Midbrain (tissue), 1 donor: ENCODE measurements at regions not wholly inside any gene's neighbourhood (a gene's known extent, or its start where the extent isn't known, plus 50 kb on each side); places are given as distances from the start of the nearest gene placed in this dataset.

ENCODE experiments used
- DNase-seq: peaks from one replicate; lab custom pipeline; 2025; lab: John Stamatoyannopoulos, UW

DNA sequence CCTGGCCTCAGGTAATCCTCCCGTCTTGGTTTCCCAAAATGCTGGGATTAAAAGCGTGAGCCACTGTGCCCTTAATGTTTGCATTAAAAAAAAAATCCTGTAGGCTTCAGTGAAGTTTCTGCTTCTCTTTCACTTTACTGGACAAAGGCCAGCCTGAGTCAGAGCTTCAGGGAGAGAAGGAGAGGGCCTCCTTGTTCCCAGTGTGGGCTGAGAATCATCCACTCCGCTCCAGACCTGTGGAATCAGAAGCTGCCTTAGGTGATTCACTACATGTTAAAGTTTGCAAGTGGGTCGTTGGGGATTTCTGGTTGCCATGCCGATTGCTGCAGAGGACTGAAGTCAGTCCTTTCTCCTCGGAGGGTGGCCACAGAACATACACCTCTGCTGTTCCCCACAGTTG is 113.3 kb upstream of the EEF1E1 start:
- peak; percentile 2 for DNase-seq

DNA sequence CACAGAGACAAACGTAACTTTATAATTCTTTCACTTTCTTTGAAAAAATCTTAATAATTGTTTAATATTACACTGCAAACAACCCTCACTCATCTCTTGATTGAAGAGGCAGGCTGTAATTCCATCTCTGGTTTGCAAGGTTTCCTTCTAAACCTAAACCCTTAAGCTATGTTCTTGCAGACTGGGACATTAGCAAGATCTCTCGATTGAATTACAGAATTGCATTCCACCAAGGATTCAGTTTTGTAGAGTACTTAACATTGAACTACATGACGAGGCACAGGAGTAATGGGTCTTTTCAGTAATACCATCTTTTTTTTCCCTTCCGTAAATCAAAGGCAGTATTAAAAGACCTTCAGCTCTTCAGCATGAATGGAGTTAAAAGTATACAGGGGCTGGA is 111.6 kb upstream of the EEF1E1 start:
- DNase-seq, result no peak

DNA sequence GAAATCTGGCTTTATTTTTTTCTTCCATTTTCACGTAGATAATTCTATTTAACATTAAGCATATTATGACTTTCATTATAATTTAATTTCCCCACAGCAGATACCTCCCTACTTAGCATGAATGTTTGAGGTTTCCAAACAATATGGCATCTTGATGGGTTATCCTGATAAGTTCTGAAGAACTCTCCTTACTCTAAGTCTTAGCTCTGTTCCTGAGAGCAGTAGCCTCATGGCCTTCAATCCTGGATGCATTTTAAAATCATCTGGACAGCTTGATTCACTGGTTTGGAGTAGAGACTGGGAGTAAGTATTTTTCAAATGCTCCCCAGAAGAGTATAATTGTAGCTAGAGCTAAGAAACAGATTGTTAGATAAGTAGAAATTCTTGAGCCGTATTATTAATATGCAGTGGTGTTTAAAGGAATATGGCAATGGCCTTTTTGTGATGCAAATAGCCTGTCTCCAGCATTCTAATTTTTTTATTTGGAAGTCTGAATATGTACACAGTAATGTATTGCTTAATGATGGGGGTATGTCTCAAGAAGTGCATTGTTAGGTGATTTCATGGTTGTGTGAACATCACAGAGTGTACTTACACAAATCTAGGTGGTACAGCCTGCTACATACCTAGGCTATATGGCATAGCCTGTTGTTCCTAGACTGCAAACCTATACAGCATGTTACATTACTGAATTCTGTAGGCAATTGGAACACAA is 110.5 kb upstream of the EEF1E1 start:
- DNase-seq, result no peak

DNA sequence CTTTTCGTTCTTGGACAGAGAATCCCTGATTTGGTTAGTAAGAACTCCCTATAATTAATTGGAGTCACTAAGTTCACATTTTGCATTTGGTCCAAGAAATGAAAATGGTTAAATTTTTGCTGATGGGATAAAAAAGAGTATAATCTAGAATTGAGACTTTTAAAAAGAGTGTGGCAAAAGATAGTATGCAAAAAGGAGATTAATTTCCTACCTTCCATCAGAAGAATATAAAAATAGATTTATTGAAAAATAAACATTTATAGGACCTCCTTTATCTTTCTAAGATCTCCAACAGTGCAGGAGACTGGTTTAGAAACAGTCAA is 105.5 kb upstream of the EEF1E1 start:
- no peak for DNase-seq

DNA sequence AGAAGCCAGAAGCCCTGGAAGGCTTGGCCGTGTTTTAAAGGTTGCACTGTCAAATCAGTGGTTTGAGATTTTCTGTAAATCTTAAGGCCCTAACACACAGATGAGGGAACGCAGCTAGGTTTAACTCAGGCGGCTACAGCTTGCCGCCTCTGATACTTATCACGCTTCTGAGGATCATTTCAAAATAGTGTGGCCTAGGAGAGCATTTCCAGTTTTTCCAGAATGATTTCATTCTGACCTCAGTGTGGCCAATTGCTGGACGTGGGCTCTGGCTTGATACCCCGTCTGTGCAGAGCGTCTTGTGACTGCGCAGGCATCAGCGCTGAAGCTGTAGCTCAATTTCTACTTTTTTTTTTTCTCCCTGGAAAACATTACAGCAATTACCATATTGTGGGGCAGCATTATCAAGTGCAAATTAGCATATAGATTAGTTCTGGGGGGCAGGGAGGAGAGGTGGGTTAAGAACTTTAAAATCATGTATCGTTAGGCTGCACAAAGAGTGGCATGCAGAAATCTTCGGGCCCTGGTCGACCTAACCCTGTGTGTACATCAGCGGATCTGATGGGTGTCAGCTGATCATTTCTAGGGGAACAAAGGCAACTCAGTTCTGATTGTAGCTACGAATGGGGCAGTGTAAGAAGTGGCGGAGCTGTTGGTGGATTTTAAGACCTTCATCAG is 105.0 kb upstream of the EEF1E1 start:
- DNase-seq, result peak; percentile 1

DNA sequence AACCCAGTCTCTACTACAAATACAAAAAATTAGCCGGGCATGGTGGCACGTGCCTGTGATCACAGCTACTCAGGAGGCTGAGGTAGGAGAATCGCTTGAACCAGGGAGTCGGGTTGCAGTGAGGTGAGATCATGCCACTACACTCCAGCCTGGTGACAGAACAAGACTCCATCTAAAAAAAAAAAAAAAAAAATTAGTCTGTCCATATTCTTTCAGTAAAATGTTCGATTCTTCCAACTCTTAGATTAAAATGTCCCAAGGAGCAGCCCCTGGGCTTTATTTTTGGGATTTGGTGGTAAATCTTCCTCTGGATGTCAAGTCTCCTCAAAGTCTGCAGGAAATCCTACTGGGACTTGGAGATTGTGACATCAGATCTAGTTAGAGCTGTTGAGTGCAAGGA is 101.0 kb upstream of the EEF1E1 start:
- DNase-seq, result no peak

DNA sequence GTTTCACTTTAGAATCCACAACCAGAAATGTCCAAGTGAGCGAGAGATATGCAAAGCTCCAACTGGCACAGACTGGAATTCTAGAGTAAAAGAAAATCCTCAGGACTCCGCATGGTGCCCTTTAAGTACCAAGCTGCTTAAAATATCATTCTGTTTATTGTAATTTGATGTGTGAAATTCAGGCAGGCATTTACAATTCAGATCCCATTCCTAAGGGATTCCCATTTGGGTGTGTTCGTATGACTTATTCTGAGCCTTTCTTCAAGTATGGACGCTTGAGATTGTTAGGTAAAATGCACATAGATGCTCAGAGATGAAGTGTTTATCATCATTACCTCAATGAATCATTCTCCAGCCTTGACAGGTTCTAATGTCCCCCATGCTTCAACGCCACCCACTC is 99.3 kb upstream of the EEF1E1 start:
- DNase-seq, result no peak

DNA sequence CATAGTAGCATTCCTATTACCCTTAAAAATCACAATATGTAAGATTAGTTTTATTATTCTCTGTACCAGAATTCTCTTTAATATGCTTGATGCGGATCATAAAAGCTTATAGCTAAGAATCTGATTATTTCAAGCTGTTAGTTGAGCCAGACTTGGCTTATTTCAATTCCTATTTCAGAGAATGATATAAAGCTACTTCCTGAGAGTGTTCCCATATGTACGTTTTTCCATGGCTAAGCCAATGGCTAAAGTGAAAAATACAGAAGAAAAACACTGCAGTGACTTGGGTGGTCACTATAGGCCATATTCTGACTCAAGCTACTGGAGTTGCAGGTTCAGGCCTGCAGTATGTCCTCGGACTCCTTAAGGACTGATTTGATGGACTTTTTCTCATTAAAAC is 97.9 kb upstream of the EEF1E1 start:
- DNase-seq, result no peak

DNA sequence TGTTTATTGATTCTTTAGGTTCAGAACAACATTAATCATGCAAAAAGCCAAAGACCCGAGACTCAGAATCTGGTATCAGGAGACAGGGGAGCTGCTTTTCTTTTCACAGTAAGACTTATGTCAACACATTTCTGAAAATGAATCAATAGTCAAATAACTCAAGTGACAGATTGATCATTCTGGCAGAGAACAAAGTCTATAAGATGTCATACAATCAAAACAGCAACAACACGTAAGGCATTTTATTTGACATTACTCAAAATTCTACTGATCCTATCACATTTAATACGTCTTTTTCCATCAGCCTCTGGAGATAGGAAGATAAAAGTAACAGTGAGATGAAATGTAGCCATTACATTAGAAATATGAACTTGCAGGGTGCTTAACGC is 93.4 kb upstream of the EEF1E1 start:
- no peak for DNase-seq

DNA sequence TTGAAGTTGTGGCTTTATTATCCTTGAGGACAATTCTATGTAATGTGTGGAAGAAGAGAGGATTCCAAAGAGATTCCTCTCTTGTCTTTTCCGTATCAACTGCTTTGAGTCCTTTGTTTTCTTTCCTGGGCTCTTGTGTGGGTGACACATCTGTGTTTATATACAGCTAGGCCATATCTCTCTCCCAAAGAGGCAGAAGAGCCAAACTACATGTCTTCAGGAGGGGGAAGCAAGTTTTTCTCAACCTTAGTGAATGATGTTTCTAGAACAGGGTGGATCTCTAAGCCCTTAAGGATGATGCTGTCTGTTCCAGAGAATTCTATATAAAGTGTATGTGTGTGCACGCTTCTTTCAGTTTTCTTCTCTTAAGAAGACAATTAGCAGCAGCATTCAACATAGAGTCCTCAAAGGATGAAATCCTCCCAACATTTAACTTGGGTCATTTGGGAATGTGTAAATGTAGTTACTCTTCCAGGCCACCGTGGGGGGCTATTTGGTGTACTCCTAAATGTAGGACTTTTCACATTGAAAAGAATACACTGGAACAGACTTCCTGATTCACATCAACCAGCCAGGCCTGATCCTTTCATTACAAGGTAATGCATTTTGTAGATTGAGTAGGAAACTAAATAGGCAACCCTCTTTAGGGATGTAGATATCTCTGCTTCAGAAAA is 92.8 kb upstream of the EEF1E1 start:
- no peak for DNase-seq

DNA sequence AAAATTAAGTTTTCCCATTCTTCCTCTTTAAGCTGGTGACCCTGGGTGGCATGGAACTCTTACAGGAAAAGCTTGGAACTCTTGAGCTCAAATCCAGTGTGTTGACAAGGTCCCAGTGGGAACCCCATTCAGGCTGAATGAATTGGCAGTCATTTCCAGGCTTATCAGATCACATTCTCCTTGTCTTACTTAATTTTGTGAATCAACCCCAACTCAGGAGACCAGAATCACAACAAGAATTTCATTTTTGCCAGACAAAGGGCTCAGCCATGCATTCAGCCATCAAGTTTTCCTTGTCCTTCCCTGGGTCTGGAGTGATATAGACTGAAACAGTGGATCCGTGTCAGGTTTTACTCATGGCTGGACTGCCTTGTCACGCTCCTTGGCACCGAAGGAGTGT is 92.1 kb upstream of the EEF1E1 start:
- DNase-seq, result no peak

DNA sequence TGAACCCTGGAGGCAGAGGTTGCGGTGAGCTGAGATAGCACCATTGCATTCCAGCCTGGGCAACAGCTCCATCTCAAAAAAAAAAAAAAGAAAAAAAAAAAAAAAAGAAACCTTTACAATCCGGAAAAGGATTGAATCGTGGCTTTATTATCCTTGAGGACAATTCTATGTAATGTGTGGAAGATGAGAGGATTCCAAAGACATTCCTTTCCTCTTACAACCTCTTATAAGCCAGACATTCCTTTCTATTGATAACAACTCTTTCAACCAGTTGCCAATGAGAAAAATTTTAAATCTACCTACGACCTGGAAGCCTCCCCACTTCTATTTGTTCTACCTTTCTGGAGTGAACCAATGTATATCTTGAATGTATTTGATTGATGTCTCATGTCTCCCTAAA is 91.2 kb upstream of the EEF1E1 start:
- no peak for DNase-seq

DNA sequence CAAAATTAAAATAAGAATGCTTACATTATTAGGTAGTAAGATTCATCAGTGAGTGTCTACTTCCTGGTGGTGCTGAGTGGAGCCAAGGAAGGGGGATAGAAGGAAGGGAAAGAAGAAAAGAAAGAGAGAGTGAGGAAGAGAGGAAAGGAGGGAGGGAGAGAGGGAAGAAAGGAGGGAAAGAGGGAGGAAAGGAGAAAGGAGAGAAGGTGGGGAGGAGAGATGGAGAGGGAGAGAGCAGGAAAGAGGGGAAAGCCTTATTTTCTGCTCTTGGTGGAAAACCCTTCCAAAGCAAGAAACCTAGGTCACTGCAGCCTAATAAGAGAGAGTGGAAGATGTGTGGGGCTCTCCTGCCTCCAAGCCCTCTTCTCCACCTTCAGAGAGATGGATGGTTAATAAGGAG is 90.2 kb upstream of the EEF1E1 start:
- no peak for DNase-seq

DNA sequence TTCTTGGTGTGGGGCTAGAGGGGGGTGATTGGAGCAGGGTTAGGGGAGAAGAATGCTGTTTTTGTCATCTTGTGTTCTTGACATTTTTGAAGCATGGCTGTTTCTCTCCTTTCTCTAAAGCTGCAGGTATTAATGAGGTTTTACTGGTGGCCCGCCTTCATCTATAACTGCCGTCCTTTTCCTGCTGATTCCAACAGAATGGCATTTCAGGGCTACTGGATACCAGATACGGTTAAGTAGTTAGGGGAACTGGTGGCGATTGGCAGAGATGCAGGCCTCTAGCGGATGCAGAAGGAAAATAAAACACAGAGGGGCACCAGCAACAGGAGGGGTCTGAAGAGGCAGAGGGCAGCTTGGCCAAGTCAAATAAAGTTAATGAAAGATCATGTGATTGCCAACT is 89.7 kb upstream of the EEF1E1 start:
- DNase-seq, result no peak

DNA sequence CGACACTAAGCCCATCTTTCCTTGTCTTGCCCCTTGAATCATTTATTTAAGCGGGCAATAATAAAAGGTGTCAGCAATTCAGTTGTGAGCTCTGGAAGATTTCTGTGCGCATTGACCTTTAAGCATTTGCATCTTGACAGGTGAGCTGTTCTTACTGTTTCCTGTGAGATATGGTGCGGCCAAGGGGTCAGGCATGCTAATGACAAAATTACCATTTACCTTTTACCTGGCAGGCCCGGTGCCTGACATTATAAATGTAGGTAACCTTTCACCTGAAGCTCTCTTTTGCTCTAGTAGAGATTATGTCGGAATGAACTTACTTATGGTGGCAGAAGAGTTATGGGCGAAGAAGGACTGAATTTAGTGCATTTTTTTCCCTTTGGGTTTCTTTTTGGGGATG is 89.3 kb upstream of the EEF1E1 start:
- DNase-seq, result no peak

DNA sequence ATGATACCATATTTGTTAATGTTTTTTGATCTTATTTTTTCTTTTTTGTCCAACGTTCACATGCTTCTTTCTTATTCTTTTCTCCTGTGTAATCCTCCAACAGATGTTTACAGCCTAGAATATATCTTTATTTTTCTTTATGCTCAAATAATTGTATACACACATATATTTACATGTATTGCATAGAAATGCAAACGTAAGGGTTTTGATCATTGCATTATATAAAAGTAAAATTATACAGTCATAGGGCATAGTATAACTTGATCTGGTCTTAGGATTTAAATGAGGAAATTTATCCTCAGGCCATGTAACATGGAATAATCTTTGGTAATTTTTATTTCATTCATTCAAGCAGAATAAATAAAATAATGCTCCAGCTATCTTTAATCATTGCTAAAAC is 84.9 kb upstream of the EEF1E1 start:
- no peak for DNase-seq

DNA sequence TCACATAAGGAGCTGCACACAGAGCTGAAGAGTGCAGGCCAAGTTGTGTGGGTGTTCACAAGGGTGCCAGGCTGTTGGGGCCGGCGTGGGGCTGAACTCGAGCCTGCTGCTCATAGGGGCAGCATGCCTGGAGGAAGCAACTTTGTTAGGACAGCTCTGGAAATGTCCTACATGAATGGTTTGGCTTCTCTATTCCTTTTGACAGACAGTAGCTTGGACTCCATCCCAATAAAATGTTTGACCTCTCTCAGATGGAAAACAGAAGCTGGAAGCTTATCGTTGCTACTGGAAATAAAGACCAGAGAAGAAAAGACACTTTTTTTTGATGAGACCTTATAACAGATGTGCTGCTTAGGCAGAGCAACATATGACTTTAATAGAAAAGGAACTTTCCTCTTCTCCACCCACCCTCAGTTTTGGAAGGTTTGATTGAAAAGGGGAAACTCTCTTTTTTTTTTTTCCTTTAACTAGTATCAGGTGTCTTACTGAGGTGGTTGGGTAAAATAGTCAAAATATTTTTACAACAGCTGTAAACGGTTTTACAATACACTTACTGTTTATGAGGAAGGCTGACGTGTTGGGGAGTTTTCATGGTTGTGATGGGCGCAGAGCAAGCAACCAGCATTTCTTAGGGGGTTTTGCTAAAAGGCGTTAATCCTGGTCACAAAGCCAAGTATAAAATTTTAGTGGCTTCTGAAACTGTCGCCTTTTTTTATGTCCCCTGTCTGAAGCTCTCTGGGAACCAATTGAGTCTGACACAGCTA is 80.7 kb upstream of the EEF1E1 start:
- no peak for DNase-seq

DNA sequence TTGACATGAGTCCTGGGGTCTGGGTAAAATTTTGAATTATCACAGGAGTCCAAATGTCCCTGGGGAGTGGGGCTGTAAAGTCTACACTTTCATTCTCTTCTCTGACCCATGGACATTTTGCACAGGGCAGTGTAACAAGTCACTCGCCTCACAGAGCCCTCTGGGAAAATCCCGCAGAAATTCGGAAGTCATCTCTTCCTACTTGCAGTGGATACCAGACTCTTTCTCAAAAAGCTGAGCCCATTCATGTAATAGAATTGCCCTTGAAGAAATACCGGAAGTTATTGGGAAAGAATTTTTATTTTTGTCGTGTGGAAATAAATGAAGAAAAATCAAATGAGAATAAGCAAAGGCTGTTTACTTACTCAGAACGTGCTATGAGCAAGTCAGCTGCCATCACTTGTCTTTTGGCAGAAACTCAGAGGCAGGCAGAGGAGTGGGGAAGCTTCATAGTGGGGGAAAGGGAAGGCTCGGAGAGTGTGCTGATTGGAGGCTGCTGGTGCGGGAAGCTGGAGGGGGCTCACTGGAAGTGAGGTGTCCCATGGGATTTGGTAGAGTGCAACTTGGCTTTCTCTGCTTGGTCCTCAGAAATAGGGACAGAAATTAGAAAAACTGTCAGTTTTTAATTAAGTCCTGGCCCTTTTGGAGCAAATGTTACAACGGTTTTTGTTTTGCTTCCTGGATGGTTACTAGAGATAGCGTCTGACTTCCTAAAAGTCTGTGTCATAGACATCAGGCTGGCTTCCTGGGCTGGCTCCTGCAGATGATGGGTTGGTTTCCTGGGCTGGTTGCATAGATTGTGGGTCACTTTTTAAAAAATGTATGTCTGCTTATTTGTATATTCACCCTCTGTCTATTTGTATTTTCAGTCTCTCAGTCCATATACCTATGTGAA is 79.8 kb upstream of the EEF1E1 start:
- DNase-seq, result no peak

DNA sequence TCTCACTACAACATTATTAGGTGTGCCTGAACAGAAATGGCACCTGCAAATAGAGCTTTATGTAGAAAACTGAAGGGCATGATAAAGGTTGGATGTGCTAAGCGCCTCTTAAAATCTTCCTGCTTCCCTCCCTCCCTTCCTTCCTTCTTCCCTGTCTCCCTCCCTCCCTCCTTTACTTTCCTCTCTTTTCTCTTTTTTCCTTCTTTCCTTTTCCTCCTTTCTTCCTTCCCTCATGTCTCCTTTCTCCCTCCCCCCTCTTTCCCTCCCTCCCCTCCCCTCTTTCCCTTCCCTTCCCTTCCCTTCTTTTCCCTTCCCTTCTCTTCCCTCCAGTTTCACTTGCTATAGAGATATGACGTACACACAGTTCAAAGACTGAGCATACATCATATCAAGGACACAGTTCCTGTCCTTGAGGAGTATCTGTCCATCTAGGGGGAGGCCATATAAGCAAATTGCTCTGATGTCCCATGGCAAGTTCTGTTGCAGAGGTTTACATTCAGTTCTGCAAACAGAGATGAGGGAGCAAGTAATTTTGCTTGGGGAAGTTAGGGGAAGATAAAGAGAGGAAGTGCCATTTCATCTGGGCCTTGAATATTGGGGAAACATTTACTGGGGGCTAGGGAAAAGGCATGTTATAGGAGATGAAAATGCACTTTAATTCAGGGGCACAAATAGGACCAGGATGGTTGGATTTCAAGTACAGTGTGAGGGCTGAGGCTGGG is 79.0 kb upstream of the EEF1E1 start:
- DNase-seq, result no peak

DNA sequence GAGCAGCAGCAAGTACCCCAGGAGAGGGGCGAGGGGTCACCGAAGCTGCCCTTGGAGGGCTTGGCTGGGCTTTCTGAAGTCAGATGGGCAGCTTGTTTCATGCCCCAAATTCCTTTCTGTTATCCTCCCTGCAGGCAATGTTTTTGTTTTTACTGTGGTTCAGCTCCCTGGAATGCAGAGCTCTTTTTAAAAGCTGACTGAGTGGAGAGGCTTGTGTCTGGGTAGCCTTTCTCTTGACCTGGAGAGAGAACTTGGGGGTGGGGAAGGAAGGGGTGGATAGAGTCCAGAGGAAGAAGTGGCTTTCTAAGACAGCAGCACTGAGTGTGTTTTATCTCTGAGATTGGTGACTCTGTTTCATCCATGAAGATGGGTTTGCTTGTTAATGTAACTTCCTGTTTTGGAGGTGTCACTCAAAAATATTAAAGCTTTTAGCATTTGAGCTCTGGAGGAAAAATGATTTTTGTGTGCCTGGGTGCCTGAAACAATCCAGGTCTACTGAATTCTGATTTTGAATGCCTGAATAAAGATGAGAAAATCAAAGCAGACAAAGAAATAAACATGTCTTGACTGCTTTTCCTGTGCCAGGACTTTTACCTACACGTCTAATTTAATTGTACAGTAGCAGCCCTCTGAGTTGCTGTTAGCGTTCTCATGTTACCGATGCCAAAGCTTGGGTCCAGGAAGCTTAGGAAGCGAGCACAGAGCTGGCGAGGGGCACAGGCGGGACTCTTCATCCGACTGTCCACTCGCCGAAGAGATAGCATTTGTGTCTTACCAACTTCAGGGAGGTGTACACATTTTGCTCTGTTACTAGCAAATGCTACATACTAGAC is 78.2 kb upstream of the EEF1E1 start:
- DNase-seq, result no peak
